ENCODE measurements at regions not wholly inside any gene's neighbourhood (a gene's known extent, or its start where the extent isn't known, plus 50 kb on each side); places are given as distances from the start of the nearest gene placed in this dataset.
"Not testable (repeated sequence)": the region's sequence is repeated elsewhere in the genome, so short reads cannot be mapped to it uniquely, and the experiment has no call there.

- TF ChIP-seq ZNF277 (CRISPR knock-in tag; IDR thresholded peaks at IDR 0.05; ENCODE audit: borderline replicate concordance), result no peak
These were observed 90.5 kb upstream of the TACR1 start (continued) for GRCh38 chr2:75289771-75290170.

- H3K4me2 ChIP-seq (ENCODE audit: insufficient read depth, low read length); H3K9me3 ChIP-seq (replicated peaks; ENCODE audit: control insufficient read depth, insufficient read depth, low read depth, low read length); POLR2A ChIA-PET; intact Hi-C loops (cut with micrococcal nuclease); ATAC-seq; BruUV-seq (replicated peaks); H2AFZ ChIP-seq (ENCODE audit: low read depth, low read length); H4K20me1 ChIP-seq (replicated peaks; ENCODE audit: control insufficient read depth, insufficient read depth, low read length); CTCF ChIA-PET (ENCODE audit: low intra/inter-chr PET ratio); H3K4me1 ChIP-seq (replicated peaks in 1 of 2; ENCODE audit: control insufficient read depth in 2 of 2, insufficient read depth in 2 of 2, low read length in 2 of 2); H3K27me3 ChIP-seq (ENCODE audit: control insufficient read depth in 2 of 2, insufficient read depth in 2 of 2, low read length in 2 of 2); in situ Hi-C loops (cut with MboI); H3K27ac ChIP-seq (ENCODE audit: extremely low read depth, low read depth, low read length); H3K9ac ChIP-seq (ENCODE audit: insufficient read depth in 1 of 2, low read depth in 2 of 2, low read length in 2 of 2); H3K36me3 ChIP-seq (ENCODE audit: control insufficient read depth, insufficient read depth, low read length); H3K9me1 ChIP-seq (ENCODE audit: control insufficient read depth, insufficient read depth, low read length); DNase-seq (ENCODE audit: extremely low read depth in 1 of 4, low spot score in 3 of 4); H3K79me2 ChIP-seq (ENCODE audit: control insufficient read depth, insufficient read depth, low read length); H3K4me3 ChIP-seq; FAIRE-seq: not testable (repeated sequence)
- WGBS (ENCODE audit: insufficient coverage, low coverage, missing lambda C conversion rate), result 5% methylated on average over 7 of the region's 7 CpGs
These were observed 89.9 kb upstream of the TACR1 start for GRCh38 chr2:75289178-75289577.

- FAIRE-seq (no peak), ATAC-seq (no peak), DNase-seq (ENCODE audit: extremely low read depth in 1 of 4, low spot score in 3 of 4) (no peak)
- Histone ChIP-seq H2AFZ (ENCODE audit: low read depth, low read length) (no peak overlapping the region), H3K9me1 (ENCODE audit: control insufficient read depth, insufficient read depth, low read length) (no peaks in the 10 kb centered on the region), H3K36me3 (ENCODE audit: control insufficient read depth, insufficient read depth, low read length) (no peaks in the 10 kb centered on the region), H3K4me2 (ENCODE audit: insufficient read depth, low read length) (no peak overlapping the region), H3K27me3 (ENCODE audit: control insufficient read depth in 2 of 2, insufficient read depth in 2 of 2, low read length in 2 of 2) (no peaks in the 10 kb centered on the region; a peak in 1 of 5 replicates), H3K27ac (ENCODE audit: extremely low read depth, low read depth, low read length) (no peak overlapping the region), H3K4me1 (replicated peaks in 1 of 2; ENCODE audit: control insufficient read depth in 2 of 2, insufficient read depth in 2 of 2, low read length in 2 of 2) (no peaks in the 10 kb centered on the region), H3K79me2 (ENCODE audit: control insufficient read depth, insufficient read depth, low read length) (no peaks in the 10 kb centered on the region), H3K4me3 (no peak overlapping the region), H4K20me1 (replicated peaks; ENCODE audit: control insufficient read depth, insufficient read depth, low read length) (no peaks in the 10 kb centered on the region), H3K9ac (ENCODE audit: insufficient read depth in 1 of 2, low read depth in 2 of 2, low read length in 2 of 2) (no peak overlapping the region), H3K9me3 (replicated peaks; ENCODE audit: control insufficient read depth, insufficient read depth, low read depth, low read length) (no peaks in the 10 kb centered on the region)
- no TSS peak for BruUV-seq (replicated peaks)
- in situ Hi-C loops (cut with MboI) (no loop called here), intact Hi-C loops (cut with micrococcal nuclease) (no loop called here)
- POLR2A ChIA-PET, result no interaction called here
- CTCF ChIA-PET (ENCODE audit: low intra/inter-chr PET ratio), result no interaction called here
- TF ChIP-seq CREB1 (IDR thresholded peaks at IDR 0.05) (no peak), CREB1 (CRISPR knock-in tag; IDR thresholded peaks at IDR 0.05) (no peak), TRIM25 (IDR thresholded peaks at IDR 0.05; ENCODE audit: borderline replicate concordance) (no peak), SREBF1 (IDR thresholded peaks at IDR 0.05; ENCODE audit: borderline replicate concordance, low read depth, low read length) (no peak), TAF7 (tag; IDR thresholded peaks at IDR 0.05) (no peak), ATF4 (CRISPR knock-in tag; IDR thresholded peaks at IDR 0.05) (no peak), ZNF707 (CRISPR knock-in tag; conservative IDR thresholded peaks at IDR 0.05) (no peak), RBFOX2 (IDR thresholded peaks at IDR 0.05; ENCODE audit: low read depth, low read length) (no peak), ZNF699 (CRISPR knock-in tag; IDR thresholded peaks at IDR 0.05; ENCODE audit: insufficient replicate concordance) (no peak), GTF2A2 (tag; IDR thresholded peaks at IDR 0.05) (no peak), ZSCAN29 (IDR thresholded peaks at IDR 0.05) (no peak), ZZZ3 (IDR thresholded peaks at IDR 0.05) (no peak)
These were observed 89.4 kb upstream of the TACR1 start for GRCh38 chr2:75288760-75289159.

All from K562 (cell line).